ENCODE measurements at regions not wholly inside any gene's neighbourhood (a gene's known extent, or its start where the extent isn't known, plus 50 kb on each side); places are given as distances from the start of the nearest gene placed in this dataset.

DNA sequence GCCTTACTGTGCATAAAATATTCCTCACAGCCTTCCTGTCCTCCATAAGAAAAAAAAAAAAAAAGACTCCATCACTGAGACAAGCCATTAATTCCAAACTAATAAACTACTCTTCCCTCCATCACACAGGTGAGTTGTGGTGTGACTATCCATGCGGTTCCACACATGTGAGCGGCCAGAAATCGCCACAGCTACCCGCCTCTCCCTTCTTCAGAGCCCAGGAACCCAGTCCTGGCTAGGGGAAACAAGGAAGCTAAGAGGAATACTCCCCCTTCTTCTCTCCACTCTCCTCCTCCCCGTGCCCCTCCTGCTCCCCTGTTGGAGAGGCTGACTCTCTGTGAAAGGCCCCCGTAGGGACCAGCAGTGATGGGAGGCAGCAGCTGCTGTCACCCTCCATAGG lies 128.6 kb upstream of the ARID1B start:
- no peak for DNase-seq (ENCODE audit: low read depth in 2 of 2)

DNA sequence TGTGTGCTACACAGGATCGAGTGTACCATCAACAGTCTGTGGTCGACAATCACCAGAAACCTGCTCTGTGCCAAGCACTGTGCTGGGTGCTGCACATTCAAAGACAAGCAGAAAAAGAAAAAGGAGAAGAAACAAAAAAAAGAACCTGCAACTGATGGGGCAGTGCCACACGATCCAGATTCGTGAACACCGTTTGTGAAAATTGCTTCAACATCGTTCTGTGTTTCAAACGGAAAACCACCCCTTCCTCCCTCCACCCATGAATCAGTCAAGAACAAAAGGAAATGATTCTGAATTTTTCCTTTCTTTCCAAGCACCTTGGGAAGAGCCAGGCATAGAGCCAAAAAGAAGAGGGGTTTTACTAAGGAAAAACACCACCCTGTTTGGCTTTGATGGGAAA lies 129.2 kb upstream of the ARID1B start:
- DNase-seq (ENCODE audit: low read depth in 2 of 2): no peak

GRCh38 chr6:156647140-156647784 lies 129.9 kb upstream of the ARID1B start:
- DNase-seq (ENCODE audit: low read depth in 2 of 2): no peak

DNA sequence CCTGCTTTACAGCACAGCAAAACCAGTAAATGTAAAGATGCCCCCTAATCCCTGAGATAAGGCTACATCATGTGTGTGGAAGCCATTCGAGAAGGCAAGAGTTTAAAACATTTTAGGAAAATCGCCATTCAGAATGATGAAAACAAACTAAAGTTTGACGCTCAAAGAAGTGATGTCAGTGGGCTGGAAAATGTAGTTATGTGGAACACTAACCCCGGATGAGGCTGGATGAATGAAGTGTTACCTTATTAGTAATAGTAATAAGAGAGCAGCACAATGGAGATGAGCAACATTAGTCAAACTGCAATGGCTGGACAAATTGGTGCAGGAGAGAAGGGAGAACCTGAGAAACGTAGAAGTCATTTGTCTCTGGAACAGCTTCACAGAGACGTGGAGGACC lies 130.7 kb upstream of the ARID1B start:
- DNase-seq (ENCODE audit: low read depth in 2 of 2): no peak

DNA sequence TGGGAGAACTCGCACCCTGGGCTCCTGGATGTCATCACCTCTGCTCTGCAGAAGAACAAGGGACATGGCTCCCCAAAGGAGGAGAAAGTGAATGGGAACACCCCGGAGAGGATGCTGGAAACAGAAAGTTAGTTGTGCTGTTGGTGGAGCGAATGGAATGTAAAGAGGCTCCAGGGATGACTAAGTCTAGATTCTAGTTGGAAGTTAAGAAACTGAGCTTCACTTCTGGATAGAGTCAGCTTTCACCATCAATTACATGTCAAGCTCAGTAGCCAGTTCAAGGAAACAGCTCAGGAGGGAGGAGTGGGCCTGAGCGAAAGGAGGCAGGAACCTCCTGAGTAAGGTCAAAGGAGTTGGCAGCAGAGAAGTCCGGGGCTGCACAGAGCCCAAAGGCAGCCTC lies 132.1 kb upstream of the ARID1B start:
- DNase-seq (ENCODE audit: low read depth in 2 of 2): no peak

DNA sequence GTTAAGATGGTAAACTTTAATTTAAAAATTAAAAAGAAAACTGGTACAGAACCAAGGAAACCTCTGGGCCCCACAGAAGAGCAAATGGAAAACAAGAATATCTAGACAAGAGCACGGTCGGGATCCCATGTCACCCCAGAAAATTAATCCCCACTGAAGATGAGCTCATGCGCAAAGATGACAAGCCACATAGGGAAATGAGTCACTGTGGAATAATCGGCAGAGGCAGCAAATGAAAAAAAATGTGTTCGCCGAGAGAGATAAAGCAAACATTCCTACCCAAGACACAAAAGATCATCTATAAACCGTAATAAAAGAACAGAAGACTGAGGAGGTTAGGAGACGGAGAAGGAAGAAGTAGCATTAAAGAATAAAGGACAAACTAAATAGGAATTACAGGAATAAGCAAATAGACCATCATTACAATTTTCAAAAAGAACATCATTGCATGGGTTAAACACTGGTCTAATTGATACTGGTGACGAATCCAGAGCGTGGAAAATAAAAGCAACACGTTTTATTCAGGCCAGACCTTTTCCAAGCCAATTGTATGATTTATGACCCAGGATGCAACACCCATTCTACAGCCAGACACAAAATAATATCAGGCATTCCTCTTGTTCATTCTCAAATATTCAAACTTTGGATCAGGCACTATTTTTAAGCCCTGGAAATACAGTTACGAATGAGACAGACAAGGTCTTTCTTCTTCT lies 138.0 kb upstream of the ARID1B start:
- no peak for DNase-seq (ENCODE audit: low read depth in 2 of 2)

GRCh38 chr6:156638581-156638980 lies 138.6 kb upstream of the ARID1B start:
- DNase-seq (ENCODE audit: low read depth in 2 of 2): no peak

DNA sequence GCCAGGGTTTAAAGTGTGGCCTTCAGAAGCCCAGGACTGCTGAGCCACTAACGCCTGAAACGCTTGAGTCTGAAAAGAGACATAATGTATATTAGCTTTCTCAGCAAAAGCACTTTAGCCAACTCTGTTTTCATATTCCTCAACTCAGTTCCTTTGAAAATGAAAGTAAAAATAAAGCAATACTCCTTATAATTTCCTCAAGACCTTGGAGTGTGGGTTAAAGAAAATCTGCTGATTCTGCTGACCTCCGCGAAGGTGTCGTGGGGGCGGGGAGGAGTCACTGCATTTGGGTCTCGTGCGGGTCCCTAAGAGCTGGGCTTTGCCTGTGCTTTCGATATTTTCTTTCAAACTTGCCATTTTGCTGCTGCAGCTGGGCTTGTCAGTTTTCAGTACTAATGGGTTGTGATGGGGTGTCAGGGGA lies 142.2 kb upstream of the ARID1B start:
- no peak for DNase-seq (ENCODE audit: low read depth in 2 of 2)

DNA sequence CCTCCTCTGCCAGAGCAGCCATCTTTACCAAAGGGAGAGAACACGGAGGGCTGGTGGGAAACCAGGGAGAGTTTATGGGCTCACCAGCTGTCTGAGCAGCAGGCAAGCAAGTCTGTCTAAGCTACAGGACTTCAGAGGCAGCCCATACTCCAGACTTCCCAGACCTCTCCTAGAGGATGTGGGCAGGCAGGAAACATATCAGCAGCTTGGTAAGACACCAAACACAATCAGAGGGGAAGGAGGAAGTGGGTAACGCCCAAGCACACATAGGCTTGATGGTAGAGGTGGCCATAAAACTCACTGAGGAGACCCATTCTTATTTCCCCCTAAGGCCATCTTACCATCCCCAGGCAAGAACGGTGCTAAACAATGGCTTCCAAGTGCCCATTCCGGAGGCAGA lies 143.1 kb upstream of the ARID1B start:
- DNase-seq (ENCODE audit: low read depth in 2 of 2): no peak

DNA sequence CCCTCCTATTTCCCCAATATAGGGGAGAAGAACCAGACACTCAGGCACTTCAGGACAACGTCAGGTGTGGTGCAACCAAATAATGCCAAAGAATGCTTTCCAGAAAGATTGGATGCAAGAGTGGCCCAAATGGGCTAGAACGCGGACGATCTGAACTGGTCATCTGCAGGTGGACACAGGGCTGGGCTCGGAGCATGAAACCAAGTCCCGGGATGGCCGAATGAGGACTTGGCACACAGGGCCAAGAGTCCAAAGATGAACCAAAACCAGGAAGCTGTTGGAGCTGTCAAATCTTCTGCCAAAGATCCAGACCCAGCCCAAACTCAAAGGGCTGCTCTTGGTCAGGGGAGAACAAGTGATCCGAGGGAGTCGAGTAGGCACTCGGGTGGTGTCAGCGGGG lies 143.9 kb upstream of the ARID1B start:
- no peak for DNase-seq (ENCODE audit: low read depth in 2 of 2)

- no peak for DNase-seq (ENCODE audit: low read depth in 2 of 2)
Observed at GRCh38 chr6:156630613-156631302, 146.4 kb upstream of the ARID1B start.

- no peak for DNase-seq (ENCODE audit: low read depth in 2 of 2)
Observed at GRCh38 chr6:156628805-156629204, 148.4 kb upstream of the ARID1B start.

- no peak for DNase-seq (ENCODE audit: low read depth in 2 of 2)
Observed at GRCh38 chr6:156627524-156627923, 149.7 kb upstream of the ARID1B start.

- DNase-seq (ENCODE audit: low read depth in 2 of 2): no peak
Observed at GRCh38 chr6:156622185-156622584, 155.0 kb upstream of the ARID1B start.

DNA sequence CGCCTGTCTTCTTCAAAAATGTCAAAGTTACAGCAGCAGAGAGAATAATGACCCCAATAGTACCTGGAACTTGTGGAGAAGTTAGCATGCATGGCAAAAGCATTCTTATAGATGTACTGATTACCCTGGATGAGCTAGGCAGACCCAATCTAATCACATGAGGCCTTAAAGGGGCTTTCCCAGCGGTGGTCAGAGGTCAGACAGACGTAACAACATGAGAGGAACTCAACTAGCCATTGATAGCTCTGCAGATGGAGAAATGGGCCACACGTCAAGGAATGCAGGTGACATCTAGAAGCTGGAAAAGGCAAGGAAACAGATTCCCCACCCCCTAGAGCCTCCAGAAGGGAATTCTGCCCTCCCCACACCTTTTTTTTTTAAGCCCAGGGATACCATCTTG lies 156.8 kb upstream of the ARID1B start:
- no peak for DNase-seq (ENCODE audit: low read depth in 2 of 2)

DNA sequence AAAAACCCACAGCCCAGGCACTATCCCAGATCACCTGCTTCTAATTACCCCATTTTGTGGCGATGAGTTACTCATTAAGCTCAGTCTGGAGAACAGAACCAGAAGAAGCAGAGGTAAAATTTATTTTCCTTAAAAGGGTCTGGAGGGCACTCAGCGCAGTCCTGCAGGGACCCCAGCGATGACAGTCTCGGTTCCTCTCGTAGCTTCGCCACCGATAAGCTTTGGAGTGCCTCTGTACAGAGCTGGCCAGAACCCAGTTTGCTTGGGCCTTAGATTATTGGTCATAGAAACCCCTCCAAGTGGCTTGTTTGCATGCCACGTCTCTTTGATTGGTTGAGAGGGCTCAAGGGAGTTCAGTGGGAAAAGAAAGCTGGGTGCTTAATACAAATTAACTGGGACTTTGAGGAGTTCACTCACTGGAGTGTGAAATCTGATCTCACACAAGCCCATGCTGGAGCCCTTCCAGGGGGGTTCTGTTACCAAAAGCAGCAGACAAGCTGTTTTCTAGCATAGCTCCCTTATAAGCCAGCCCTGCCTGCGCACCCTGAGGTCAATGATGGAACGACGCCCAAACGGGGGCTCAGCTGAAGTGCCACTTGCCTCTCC lies 158.5 kb upstream of the ARID1B start:
- DNase-seq (ENCODE audit: low read depth in 2 of 2): peak in 1 of 2 experiments; percentile 13

DNA sequence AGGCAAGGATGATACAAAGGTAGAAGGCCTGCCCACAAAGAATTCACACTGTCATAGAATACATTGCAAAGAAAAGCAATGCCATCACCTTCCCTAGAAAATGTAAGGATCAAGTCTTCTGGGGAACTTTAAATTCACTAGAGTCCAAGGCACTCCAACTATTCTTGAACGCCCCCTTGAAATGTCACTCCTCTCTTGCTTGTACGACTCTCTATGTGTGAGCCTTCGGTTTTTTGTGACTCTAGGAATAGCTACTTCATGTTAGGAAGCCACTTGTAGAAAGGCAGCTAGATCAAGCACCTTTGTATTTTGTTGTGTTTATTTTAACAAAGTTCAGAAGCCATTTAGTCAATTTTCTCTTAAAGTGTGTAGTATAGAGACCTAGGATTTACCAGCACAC lies 159.2 kb upstream of the ARID1B start:
- DNase-seq (ENCODE audit: low read depth in 2 of 2): no peak

- no peak for DNase-seq (ENCODE audit: low read depth in 2 of 2)
Observed at GRCh38 chr6:156617376-156617775, 159.8 kb upstream of the ARID1B start.

DNA sequence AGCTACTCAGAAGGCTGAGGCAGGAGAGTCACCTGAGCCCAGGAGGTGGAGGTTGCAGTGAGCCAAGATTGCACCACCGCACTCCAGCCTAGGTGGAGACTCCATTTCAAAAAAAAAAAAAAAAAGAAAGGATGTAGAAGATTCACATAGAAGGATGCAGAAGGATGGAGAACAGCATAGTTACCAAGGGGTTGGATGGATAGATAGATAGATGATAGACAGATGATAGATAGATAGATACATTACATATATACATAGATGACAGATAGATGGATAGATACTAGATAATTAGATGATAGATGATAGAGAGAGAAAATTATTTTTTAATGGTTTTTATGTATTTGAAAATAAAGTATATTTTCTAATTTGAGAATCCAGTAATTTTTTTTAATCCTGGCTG lies 160.7 kb upstream of the ARID1B start:
- no peak for DNase-seq (ENCODE audit: low read depth in 2 of 2)

DNA sequence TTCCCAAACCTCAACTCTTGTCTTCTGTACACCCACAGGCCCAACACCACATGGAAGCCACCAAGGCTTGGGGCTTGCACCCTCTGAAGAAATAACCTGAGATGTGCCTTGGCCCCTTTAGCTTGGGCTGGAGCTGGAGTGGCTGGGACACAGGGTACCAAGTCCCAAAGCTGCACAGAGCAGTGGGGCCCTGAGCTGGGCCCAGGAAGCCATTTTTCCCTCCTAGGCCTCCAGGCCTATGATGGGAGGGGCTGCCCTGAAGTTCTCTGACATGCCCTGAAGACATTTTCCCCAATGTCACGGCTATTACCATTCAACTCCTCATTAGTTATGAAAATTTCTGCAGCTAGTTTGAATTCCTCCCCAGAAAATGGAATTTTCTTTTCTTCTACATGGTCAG lies 163.2 kb upstream of the ARID1B start:
- no peak for DNase-seq (ENCODE audit: low read depth in 2 of 2)

GRCh38 chr6:156612361-156612760 lies 164.8 kb upstream of the ARID1B start:
- no peak for DNase-seq (ENCODE audit: low read depth in 2 of 2)

GRCh38 chr6:156602066-156602385 lies 175.2 kb upstream of the ARID1B start:
- DNase-seq (ENCODE audit: low read depth in 2 of 2): no peak

All from fibroblast of skin of left quadriceps (primary cell).